Brain pericyte (primary cell): ENCODE measurements at regions not wholly inside any gene's neighbourhood (a gene's known extent, or its start where the extent isn't known, plus 50 kb on each side); places are given as distances from the start of the nearest gene placed in this dataset.
"Not testable (repeated sequence)": the region's sequence is repeated elsewhere in the genome, so short reads cannot be mapped to it uniquely, and the experiment has no call there.

Experiments used
- DNase-seq: peaks from one replicate; pipeline ENCODE4 v3.0.0-alpha.2; 2012; ENCODE audit warnings: low read depth, low spot score

DNA sequence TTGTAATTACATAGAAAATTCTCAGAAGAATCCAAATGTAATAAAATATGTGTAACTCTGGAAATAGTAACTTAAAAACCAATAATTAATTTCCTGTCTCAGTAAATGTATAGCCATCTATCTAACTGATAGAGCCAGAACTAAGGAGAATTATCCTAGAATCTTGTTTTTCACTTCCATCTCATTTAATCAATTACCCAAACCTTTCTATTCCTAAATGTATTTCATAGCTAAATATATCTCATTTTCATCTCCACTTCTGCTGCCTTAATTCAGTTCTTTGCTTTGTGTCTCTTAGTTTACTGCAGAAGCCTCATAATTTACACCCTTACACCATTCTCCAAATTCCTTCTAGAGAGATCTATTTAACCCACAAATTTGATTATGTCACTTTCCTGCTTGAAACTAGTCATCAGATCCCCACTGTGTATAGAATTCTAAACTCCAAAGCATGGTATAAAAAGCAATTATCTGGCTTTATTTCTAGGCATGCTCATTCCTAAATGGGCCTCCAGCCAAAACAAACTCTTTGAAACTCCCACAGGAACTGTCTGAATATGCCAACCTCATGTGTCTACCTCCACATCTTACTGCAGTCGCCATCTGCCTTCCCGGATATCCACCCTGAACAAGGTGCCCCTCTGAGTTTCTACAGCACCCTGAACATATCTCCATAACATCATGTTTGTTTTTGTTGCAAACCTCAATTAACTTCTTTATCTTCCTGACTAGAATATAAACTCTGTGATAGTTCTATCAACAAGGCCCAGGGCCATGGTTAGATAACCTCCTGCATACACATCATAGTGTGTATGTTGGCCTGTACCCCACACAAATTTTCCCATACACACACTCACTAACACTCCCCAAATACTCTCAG, 70.5 kb upstream of the ADTRP start:
- no peak for DNase-seq

DNA sequence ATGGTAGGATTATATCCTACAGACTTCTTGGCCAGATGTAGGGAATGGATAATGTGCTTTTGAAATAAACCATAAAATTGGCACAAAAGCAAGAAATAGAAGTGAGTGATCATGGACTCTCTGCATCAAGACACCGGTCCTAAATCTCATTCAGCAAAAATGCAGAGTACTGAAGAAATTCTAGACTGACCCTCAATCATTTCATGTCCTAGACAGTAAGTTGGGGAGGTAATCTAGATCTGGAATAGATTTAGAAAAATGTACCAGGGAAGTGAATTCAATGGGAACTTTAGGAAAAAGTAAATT, 69.7 kb upstream of the ADTRP start:
- no peak for DNase-seq

DNA sequence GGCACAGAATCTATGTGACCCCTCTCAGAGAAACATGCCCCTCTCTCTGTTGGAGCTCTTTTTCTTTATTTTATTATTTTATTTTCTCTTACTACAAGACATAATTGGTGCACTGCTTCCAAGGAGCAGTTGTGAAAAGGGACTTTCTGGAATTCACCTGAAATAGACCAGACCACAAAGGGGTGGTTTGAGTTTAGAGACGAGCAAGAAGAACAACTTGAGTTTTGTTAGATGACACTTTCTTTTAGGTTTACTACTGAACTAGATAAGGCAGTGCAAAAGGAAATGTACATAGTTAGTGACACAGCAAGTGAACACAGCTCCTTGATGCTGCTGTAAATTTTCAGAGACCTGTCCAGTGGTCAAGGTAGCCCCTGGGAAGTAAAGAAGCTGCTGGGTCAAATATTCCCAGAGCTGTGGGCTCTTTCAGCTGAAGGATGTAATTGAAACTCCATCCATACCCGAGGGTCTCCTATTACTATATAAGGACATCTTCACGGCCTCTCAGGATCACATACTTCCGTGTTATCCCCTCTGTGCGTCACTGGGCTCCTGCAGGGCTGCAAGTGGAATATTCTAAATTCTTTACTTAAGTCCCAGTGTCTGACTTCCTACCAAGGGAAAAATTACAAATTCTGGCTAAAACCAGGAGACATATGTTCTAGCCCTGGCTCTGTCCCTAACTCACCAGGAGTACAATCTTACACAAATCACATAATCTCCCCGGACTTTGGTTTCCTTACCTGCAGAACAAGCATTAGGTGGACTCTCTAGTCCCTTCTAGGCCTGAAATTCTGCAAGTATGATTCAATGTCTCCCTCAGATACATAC, 69.1 kb upstream of the ADTRP start:
- DNase-seq = no peak

DNA sequence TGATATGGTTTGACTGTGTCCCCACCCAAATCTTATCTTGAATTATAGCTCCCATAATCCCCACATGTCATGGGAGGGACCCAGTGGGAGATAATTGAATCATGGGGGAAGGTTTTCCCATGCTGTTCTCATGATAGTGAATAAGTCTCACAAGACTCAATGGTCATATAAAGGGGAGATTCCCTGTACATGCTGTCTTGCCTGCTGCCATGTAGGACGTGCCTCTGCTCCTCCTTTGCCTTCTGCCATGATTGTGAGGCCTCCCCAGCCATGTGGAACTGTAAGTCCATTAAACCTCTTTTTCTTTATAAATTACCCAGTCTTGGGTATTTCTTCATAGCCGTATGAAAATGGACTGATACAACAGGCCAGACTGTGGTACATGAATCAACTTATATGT, 68.5 kb upstream of the ADTRP start:
- not testable (repeated sequence) for DNase-seq

GRCh38 chr6:11845664-11846577, 67.3 kb upstream of the ADTRP start:
- no peak for DNase-seq

- not testable (repeated sequence) for DNase-seq
Measured at GRCh38 chr6:11842795-11843194, 64.2 kb upstream of the ADTRP start.

DNA sequence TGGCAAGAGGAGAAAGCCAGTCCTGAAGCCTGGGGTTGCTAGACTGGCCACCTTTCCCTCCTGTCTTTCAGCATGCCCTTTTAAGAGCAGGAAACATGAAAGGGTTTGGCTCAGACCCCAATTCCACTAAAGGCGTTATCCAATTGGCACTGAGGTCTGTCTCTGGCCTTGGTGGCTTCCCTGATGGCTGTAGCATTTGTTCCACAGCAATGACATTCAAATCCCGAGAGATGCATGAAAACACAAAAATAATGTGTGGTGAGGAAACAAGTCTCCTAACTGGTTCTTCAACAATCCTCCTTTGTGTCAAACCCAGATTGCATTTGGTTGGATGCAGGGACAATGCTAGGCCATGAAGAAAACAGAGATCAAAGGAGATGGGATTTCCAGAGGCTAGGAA, 56.5 kb upstream of the ADTRP start:
- no peak for DNase-seq

GRCh38 chr6:11833626-11834592, 55.3 kb upstream of the ADTRP start:
- no peak for DNase-seq

GRCh38 chr6:11831653-11832052, 53.0 kb upstream of the ADTRP start:
- DNase-seq = no peak

DNA sequence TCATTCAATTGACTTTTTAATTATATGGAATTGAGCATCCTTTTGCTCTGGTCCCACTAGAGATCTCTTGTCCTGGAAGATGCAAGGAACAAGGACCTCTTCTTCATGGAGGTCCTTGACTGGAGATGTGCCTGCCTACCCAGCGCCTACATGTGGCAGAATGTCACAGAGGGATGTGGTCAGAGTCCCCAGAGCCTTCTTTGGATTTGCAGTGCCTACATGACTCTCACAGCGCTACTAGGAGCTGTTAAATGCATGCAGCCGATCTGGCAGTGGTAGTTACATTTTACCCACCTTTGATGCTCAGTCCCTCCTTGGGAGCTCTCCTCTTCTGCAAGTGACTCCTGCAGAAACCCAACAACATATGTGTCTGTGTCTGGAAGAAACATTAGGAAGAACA, 51.9 kb upstream of the ADTRP start:
- DNase-seq = no peak

- DNase-seq = no peak
Measured at GRCh38 chr6:11830105-11830504, 51.5 kb upstream of the ADTRP start.

- no peak for DNase-seq
Measured at GRCh38 chr6:11828262-11828870, 49.8 kb upstream of the ADTRP start.
